GM18873 (cell line): ENCODE measurements at regions not wholly inside any gene's neighbourhood (a gene's known extent, or its start where the extent isn't known, plus 50 kb on each side); places are given as distances from the start of the nearest gene placed in this dataset.

Experiments
- ATAC-seq: cut with Tn5 transposase; IDR thresholded peaks from one replicate; pipeline ENCODE4 v1.9.1; 2021; ENCODE audit warnings: mild to moderate bottlenecking, moderate library complexity, moderate number of reproducible peaks; ENCODE audit not compliant: unreplicated experiment, low FRiP score

GRCh38 chr14:96931751-96932150 lies 134.6 kb downstream of the VRK1 start:
- no peak for ATAC-seq

GRCh38 chr14:96934638-96935330 lies 137.6 kb downstream of the VRK1 start:
- ATAC-seq, result no peak

GRCh38 chr14:96938946-96939345 lies 141.8 kb downstream of the VRK1 start:
- ATAC-seq, result no peak

GRCh38 chr14:96940009-96940408 lies 142.8 kb downstream of the VRK1 start:
- ATAC-seq, result no peak

GRCh38 chr14:96944297-96944696 lies 147.1 kb downstream of the VRK1 start:
- ATAC-seq, result no peak

- ATAC-seq, result no peak
These were observed 148.5 kb downstream of the VRK1 start for GRCh38 chr14:96945721-96946120.

GRCh38 chr14:96949594-96949993 lies 152.4 kb downstream of the VRK1 start:
- ATAC-seq, result no peak

GRCh38 chr14:96951511-96951910 lies 154.3 kb downstream of the VRK1 start:
- ATAC-seq, result no peak

GRCh38 chr14:96953087-96953874 lies 156.1 kb downstream of the VRK1 start:
- ATAC-seq, result no peak

GRCh38 chr14:96953875-96954185 lies 156.6 kb downstream of the VRK1 start:
- ATAC-seq, result no peak

- no peak for ATAC-seq
These were observed 159.5 kb downstream of the VRK1 start for GRCh38 chr14:96956464-96957239.

- no peak for ATAC-seq
These were observed 160.9 kb downstream of the VRK1 start for GRCh38 chr14:96958057-96958456.

GRCh38 chr14:96959992-96960391 lies 162.8 kb downstream of the VRK1 start:
- ATAC-seq, result no peak

GRCh38 chr14:96960598-96961116 lies 163.5 kb downstream of the VRK1 start:
- ATAC-seq, result no peak

GRCh38 chr14:96961895-96962294 lies 164.7 kb downstream of the VRK1 start:
- ATAC-seq, result no peak

GRCh38 chr14:96962337-96962736 lies 165.2 kb downstream of the VRK1 start:
- ATAC-seq, result no peak

- ATAC-seq, result no peak
These were observed 167.7 kb downstream of the VRK1 start for GRCh38 chr14:96964726-96965415.

- ATAC-seq, result no peak
These were observed 168.9 kb downstream of the VRK1 start for GRCh38 chr14:96965885-96966595.

GRCh38 chr14:96975116-96975515 lies 177.9 kb downstream of the VRK1 start:
- ATAC-seq, result no peak
